HEK293 (cell line): ENCODE measurements at regions not wholly inside any gene's neighbourhood (a gene's known extent, or its start where the extent isn't known, plus 50 kb on each side); places are given as distances from the start of the nearest gene placed in this dataset.

Experiments
- BCL11B ChIP-seq: fragments of 450-650 bp; formaldehyde crosslinking; IDR thresholded peaks from 2 replicates; pipeline ENCODE4 v1.5.1; 2016; ENCODE audit warnings: low read depth, missing biosample characterization, missing genetic modification characterization
- ELK4 ChIP-seq: IDR thresholded peaks from 2 replicates; pipeline ENCODE4 v1.6.1; 2011; ENCODE audit warnings: mild to moderate bottlenecking, low read depth, low read length, borderline replicate concordance
- GLI4 ChIP-seq: fragments of 450-650 bp; formaldehyde crosslinking; IDR thresholded peaks from 2 replicates; pipeline ENCODE4 v1.5.1; 2016; ENCODE audit warnings: missing biosample characterization, missing genetic modification characterization
- HOXC10 ChIP-seq: sonication (generic); formaldehyde crosslinking; IDR thresholded peaks from 2 replicates; pipeline ENCODE4 v1.8.1; 2023; ENCODE audit warnings: mild to moderate bottlenecking, missing genetic modification reagents
- KLF10 ChIP-seq: fragments of 450-650 bp; IDR thresholded peaks from 2 replicates; pipeline ENCODE4 v1.5.1; 2018; ENCODE audit warnings: missing biosample characterization, mild to moderate bottlenecking, missing genetic modification characterization
- KLF16 ChIP-seq: fragments of 450-650 bp; formaldehyde crosslinking; IDR thresholded peaks from 2 replicates; pipeline ENCODE4 v1.5.1; 2017; ENCODE audit warnings: missing biosample characterization, missing genetic modification characterization
- OSR2 ChIP-seq: fragments of 450-650 bp; formaldehyde crosslinking; IDR thresholded peaks from 2 replicates; pipeline ENCODE4 v1.5.1; 2016; ENCODE audit warnings: missing biosample characterization, missing genetic modification characterization
- PRDM6 ChIP-seq: fragments of 450-650 bp; formaldehyde crosslinking; IDR thresholded peaks from 2 replicates; pipeline ENCODE4 v1.5.1; 2017; ENCODE audit warnings: missing biosample characterization, missing genetic modification characterization
- SCRT2 ChIP-seq: fragments of 450-650 bp; formaldehyde crosslinking; IDR thresholded peaks from 2 replicates; pipeline ENCODE4 v1.5.1; 2016; ENCODE audit warnings: missing biosample characterization, missing genetic modification characterization
- ZBTB44 ChIP-seq: fragments of 450-650 bp; IDR thresholded peaks from 2 replicates; pipeline ENCODE4 v1.5.1; 2018; ENCODE audit warnings: missing biosample characterization, mild to moderate bottlenecking, missing genetic modification characterization
- ZBTB6 ChIP-seq: fragments of 450-650 bp; formaldehyde crosslinking; IDR thresholded peaks from 2 replicates; pipeline ENCODE4 v1.5.1; 2017; ENCODE audit warnings: missing biosample characterization, missing genetic modification characterization
- ZBTB8A ChIP-seq: fragments of 450-650 bp; formaldehyde crosslinking; IDR thresholded peaks from 2 replicates; pipeline ENCODE4 v1.5.1; 2016; ENCODE audit warnings: missing biosample characterization, missing genetic modification characterization
- ZFP37 ChIP-seq: fragments of 450-650 bp; formaldehyde crosslinking; IDR thresholded peaks from 2 replicates; pipeline ENCODE4 v1.5.1; 2016; ENCODE audit warnings: missing biosample characterization, missing genetic modification characterization
- ZFP41 ChIP-seq: fragments of 450-650 bp; formaldehyde crosslinking; IDR thresholded peaks from 2 replicates; pipeline ENCODE4 v1.5.1; 2016; ENCODE audit warnings: missing biosample characterization, missing genetic modification characterization, borderline replicate concordance
- ZNF140 ChIP-seq: fragments of 450-650 bp; formaldehyde crosslinking; IDR thresholded peaks from 2 replicates; pipeline ENCODE4 v1.5.1; 2016; ENCODE audit warnings: missing biosample characterization, missing genetic modification characterization
- ZNF174 ChIP-seq: fragments of 450-650 bp; formaldehyde crosslinking; IDR thresholded peaks from 2 replicates; pipeline ENCODE4 v1.5.0; 2017; ENCODE audit warnings: missing biosample characterization, mild to moderate bottlenecking, missing genetic modification characterization
- ZNF221 ChIP-seq: fragments of 450-650 bp; formaldehyde crosslinking; IDR thresholded peaks from 2 replicates; pipeline ENCODE4 v1.5.1; 2017; ENCODE audit warnings: missing biosample characterization, missing genetic modification characterization, borderline replicate concordance
- ZNF280C ChIP-seq: fragments of 450-650 bp; formaldehyde crosslinking; IDR thresholded peaks from 2 replicates; pipeline ENCODE4 v1.5.1; 2016; ENCODE audit warnings: missing biosample characterization, missing genetic modification characterization
- ZNF423 ChIP-seq: fragments of 450-650 bp; formaldehyde crosslinking; IDR thresholded peaks from 2 replicates; pipeline ENCODE4 v1.5.1; 2016; ENCODE audit warnings: missing biosample characterization, missing genetic modification characterization
- ZNF426 ChIP-seq: fragments of 450-650 bp; formaldehyde crosslinking; IDR thresholded peaks from 2 replicates; pipeline ENCODE4 v1.5.1; 2017; ENCODE audit warnings: missing biosample characterization, missing genetic modification characterization, mild to moderate bottlenecking, inconsistent platforms, moderate library complexity
- ZNF514 ChIP-seq: fragments of 450-650 bp; formaldehyde crosslinking; IDR thresholded peaks from 2 replicates; pipeline ENCODE4 v1.5.1; 2016; ENCODE audit warnings: missing biosample characterization, missing genetic modification characterization
- ZNF521 ChIP-seq: fragments of 450-650 bp; formaldehyde crosslinking; IDR thresholded peaks from 2 replicates; pipeline ENCODE4 v1.5.1; 2017; ENCODE audit warnings: missing biosample characterization, mild to moderate bottlenecking, missing genetic modification characterization
- ZNF585B ChIP-seq: fragments of 450-650 bp; formaldehyde crosslinking; IDR thresholded peaks from 2 replicates; pipeline ENCODE4 v1.5.1; 2016; ENCODE audit warnings: missing biosample characterization, missing genetic modification characterization
- ZNF610 ChIP-seq: fragments of 450-650 bp; formaldehyde crosslinking; IDR thresholded peaks from 2 replicates; pipeline ENCODE4 v1.5.1; 2016; ENCODE audit warnings: missing biosample characterization, missing genetic modification characterization, borderline replicate concordance
- ZNF626 ChIP-seq: fragments of 450-650 bp; sonication (Bioruptor Pico); formaldehyde crosslinking; IDR thresholded peaks from 2 replicates; pipeline ENCODE4 v1.5.1; 2018; ENCODE audit warnings: missing biosample characterization, missing genetic modification characterization, inconsistent platforms
- ZNF670 ChIP-seq: fragments of 450-650 bp; formaldehyde crosslinking; IDR thresholded peaks from 2 replicates; pipeline ENCODE4 v1.5.1; 2016; ENCODE audit warnings: missing biosample characterization, missing genetic modification characterization, low read depth
- ZNF777 ChIP-seq: fragments of 450-650 bp; formaldehyde crosslinking; IDR thresholded peaks from 2 replicates; pipeline ENCODE4 v1.5.1; 2017; ENCODE audit warnings: missing biosample characterization, missing genetic modification characterization, borderline replicate concordance
- ZNF791 ChIP-seq: fragments of 450-650 bp; formaldehyde crosslinking; IDR thresholded peaks from 2 replicates; pipeline ENCODE4 v1.5.1; 2016; ENCODE audit warnings: missing biosample characterization, missing genetic modification characterization
- ZSCAN18 ChIP-seq: fragments of 450-650 bp; formaldehyde crosslinking; IDR thresholded peaks from 2 replicates; pipeline ENCODE4 v1.5.1; 2016; ENCODE audit warnings: missing biosample characterization, missing genetic modification characterization
- ZSCAN30 ChIP-seq: fragments of 450-650 bp; IDR thresholded peaks from 2 replicates; pipeline ENCODE4 v1.5.1; 2018; ENCODE audit warnings: missing biosample characterization, mild to moderate bottlenecking, missing genetic modification characterization, moderate library complexity
- ZSCAN5A ChIP-seq: fragments of 450-650 bp; formaldehyde crosslinking; IDR thresholded peaks from 2 replicates; pipeline ENCODE4 v1.5.1; 2016; ENCODE audit warnings: missing biosample characterization, missing genetic modification characterization

GRCh38 chr12:105580821-105581352 is 250.4 kb downstream of the C12orf75 start (continued):
- no peak for TF ChIP-seq ZNF521 (tag by site-specific recombination)
- 0 out of 2 replicates have a peak, but pooled peaks have one; percentile 41 for TF ChIP-seq KLF16 (tag by site-specific recombination)
- TF ChIP-seq ZNF670: no peak
- no peak for TF ChIP-seq ZNF280C (tag by site-specific recombination)
- TF ChIP-seq ZNF140 (tag by site-specific recombination): no peak
- TF ChIP-seq KLF10 (tag by site-specific recombination): peak; percentile 60; the same call in 1 of the 2 replicates
- no peak for TF ChIP-seq GLI4 (tag by site-specific recombination)
- TF ChIP-seq ZSCAN18 (tag by site-specific recombination): no peak
- no peak for TF ChIP-seq HOXC10 (CRISPR knock-in tag)
- no peak for TF ChIP-seq ZNF221 (tag by site-specific recombination)
- TF ChIP-seq ZNF426 (tag by site-specific recombination): 0 out of 2 replicates have a peak, but pooled peaks have one; percentile 7
- TF ChIP-seq ZSCAN5A (tag by site-specific recombination): no peak
- TF ChIP-seq ZNF423 (tag by site-specific recombination): no peak
- TF ChIP-seq ZFP41 (tag by site-specific recombination): no peak
- TF ChIP-seq SCRT2 (tag by site-specific recombination): no peak
- TF ChIP-seq ZNF585B (tag by site-specific recombination): no peak
- no peak for TF ChIP-seq ZNF791 (tag by site-specific recombination)
- TF ChIP-seq ZBTB8A (tag by site-specific recombination): no peak
- no peak for TF ChIP-seq ZNF777 (tag by site-specific recombination)
- TF ChIP-seq ELK4: no peak
- no peak for TF ChIP-seq ZNF174 (tag by site-specific recombination)
- TF ChIP-seq ZBTB6 (tag by site-specific recombination): no peak
- 0 out of 2 replicates have a peak, but pooled peaks have one; percentile 46 for TF ChIP-seq ZSCAN30
- TF ChIP-seq ZNF514: no peak
- TF ChIP-seq ZNF626 (tag by site-specific recombination): no peak
- TF ChIP-seq PRDM6 (tag by site-specific recombination): peak; percentile 88
- no peak for TF ChIP-seq ZBTB44
- peak; percentile 41; the same call in 1 of the 2 replicates for TF ChIP-seq ZFP37 (tag by site-specific recombination)
- TF ChIP-seq BCL11B (tag by site-specific recombination): no peak
- no peak for TF ChIP-seq ZNF610 (tag by site-specific recombination)
- peak; percentile 87 for TF ChIP-seq OSR2 (tag by site-specific recombination)
